COLO668 (cell line): ENCODE measurements at regions not wholly inside any gene's neighbourhood (a gene's known extent, or its start where the extent isn't known, plus 50 kb on each side); places are given as distances from the start of the nearest gene placed in this dataset.

Experiments
- DNase-seq: peaks from one replicate; lab custom pipeline; 2025; ENCODE audit not compliant: unreplicated experiment; lab: John Stamatoyannopoulos, UW

GRCh38 chr11:21817696-21818095 lies 375.2 kb upstream of the ANO5 start:
- no peak for DNase-seq

DNA sequence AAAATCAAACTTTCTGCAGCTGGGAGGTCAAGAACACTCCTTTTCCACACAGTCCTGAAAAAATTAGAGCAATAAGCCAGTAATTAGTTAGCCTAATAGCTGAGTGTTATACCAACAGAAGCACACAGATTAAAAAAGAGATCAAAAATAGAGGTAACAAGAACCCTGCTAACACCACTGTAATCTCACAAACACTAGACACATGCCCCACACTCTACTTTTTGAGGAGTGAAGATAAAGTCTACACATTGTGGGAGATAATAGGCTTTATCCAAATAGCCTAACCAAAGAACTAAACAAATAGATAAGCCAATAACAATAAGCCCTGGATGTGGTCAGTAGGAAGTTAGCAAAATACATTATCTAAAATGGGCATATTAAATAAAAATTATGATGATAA lies 372.7 kb upstream of the ANO5 start:
- no peak for DNase-seq

- no peak for DNase-seq
These were observed 367.8 kb upstream of the ANO5 start for GRCh38 chr11:21825127-21825526.

DNA sequence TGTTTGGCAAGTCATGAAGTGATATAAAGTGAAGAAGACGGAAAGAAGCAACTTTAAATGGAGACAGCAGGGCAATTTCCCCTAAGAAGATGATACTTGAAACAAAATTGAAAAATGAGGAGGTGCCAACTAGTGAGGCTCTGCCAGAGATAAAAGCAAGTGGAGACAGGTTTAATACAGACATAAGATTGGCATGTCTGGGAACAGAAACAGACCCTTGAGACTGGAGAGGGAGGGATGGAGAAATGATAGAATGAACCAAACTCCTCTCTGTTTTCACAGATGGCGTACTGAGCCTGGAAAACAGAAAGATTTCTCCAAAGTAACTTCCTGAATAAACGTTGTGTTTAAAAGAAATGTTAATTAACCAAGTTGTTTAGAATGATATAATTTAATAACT lies 354.5 kb upstream of the ANO5 start:
- DNase-seq, result no peak

DNA sequence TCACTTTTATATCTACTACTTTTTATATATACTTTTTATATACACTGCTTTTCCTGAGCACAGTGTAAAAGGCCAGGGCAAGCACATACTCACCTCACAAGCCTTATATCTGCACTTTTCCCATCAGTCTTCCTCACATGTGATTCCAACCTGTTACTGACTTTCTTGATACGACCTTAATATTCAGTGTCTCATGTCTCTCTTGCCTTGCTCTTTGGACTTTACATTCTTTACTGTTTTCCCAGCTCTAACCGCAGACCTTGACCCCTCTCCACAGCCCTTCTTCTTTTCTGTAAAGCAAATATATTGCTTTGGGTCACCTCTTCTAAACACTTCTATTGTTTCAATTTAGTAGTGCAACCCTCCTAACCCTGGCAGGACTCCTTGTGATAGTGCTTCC lies 353.1 kb upstream of the ANO5 start:
- DNase-seq, result no peak

DNA sequence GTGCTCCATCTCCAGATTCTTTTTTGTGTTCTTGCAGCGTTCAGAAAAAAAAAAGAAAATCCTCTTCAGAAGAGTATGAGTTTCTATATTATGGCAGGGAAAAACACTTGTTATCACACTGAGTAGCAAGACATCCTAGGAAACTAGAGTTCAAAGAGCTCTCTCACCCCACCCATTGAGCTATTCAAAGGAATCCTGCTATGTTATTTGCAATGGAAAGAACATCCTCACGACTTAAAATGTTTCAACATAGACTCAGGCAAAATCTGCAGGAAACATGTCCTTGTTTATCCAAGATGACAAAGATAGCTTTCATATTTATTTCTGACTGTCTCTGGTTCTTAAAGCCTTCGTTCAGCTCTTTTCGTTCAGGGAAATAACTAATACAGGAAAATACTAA lies 331.6 kb upstream of the ANO5 start:
- no peak for DNase-seq

GRCh38 chr11:21865541-21865940 lies 327.3 kb upstream of the ANO5 start:
- no peak for DNase-seq

DNA sequence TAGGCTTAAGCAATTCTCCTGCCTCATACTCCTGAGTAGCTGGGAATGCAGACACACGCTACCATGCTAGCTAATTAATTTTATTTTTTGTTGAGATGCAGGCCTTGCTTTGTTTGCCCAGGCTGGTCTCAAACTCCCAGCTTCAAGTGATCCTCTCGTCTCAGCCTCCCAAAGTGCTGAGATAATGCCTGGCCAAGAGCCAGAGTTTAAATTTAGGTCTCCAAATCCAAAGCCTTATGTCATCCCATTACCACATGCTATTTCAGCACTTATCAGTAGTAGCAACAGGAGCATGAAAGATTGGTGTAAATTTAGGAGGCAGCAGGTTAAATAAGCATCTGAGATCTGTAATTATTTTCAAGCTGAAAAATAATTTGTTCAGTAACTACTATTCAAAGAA lies 326.1 kb upstream of the ANO5 start:
- no peak for DNase-seq

DNA sequence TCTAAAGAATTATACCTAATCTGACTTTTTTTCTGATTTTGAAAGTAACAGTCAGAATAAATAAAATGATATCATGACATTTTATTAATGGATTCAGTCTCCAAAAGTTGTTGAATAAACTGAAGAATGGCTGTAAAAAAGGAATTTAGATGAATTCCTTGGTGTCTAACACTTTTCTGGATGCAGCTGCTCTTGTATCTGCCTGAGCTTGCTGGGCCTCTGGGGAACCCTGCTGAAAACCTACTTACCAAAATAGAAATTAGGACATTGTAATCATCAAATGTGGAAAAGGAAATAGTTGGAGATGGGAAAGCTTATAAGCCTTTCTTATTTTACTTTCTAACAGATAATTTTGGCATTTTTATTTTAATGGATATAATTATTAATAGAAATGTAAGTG lies 315.7 kb upstream of the ANO5 start:
- no peak for DNase-seq

DNA sequence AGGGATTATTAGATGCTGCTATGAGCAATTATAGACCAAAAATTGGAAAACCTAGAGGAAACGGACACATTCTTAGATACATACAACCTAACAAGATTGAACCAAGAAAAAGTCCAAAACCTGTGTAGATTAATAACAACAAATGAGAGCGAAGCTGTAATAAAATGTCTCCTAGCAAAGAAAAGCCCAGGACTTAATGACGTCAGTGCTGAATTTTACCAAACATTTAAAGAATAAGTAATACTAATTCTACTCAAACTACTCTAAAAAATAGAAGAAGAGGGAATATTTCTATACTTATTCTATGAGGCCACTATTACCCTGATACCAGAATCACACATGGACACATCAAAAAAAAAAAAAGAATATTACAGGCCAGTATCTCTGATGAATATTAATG lies 309.5 kb upstream of the ANO5 start:
- no peak for DNase-seq

DNA sequence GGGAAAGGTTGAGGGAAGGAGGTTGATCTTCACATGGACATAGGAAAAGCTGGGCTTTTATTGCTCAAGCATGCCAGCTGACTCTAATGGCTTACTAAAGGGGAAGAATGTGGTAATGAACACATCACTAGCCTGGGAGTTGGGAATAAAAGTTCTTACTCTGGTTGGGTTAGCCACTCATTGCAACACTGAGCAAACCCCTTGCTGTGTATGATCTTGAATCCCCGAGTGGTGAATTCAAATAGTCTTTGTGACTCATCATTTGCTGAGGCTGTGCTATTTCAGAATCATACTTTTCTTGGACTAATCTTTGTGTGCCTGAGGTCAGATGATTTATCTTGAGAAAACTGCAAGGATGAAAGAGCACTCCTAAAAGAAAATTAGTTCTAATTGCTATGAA lies 304.1 kb upstream of the ANO5 start:
- no peak for DNase-seq

DNA sequence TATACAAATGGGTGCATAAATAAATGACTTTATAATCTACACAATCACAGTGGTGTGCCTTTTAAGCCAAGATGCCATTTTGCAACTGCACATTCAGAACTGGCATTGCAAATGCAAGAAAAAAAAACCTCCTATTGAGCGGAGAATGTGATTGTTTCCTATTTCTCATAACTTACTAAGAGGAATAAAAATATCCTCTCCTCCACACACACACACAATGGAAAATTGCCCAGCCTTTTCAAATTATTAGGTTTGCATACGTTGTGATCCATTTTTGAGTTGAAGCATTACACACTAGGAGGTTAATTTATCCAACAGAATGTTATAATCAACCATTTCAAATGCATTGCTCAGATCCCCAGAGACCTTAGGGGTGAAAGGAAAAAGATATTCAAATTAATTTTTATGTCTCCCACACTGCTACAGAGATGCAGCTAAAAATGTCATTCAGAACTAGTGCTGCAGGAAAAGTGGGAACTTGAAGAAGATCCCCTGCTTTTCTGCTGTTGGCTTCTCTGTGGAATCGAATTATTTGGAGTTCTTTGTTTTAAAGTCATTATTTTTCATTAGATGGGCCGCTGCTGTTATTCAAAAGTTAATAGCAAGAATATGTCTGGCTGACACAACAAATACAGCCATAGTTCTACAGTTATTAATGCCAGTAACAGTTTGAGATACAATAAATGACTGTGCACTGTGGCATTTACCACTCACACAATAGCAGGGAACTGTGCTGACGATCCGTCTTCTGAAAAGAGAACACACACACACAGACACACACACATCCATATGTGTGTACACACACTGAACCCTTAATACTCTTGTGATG lies 299.9 kb upstream of the ANO5 start:
- DNase-seq, result no peak

DNA sequence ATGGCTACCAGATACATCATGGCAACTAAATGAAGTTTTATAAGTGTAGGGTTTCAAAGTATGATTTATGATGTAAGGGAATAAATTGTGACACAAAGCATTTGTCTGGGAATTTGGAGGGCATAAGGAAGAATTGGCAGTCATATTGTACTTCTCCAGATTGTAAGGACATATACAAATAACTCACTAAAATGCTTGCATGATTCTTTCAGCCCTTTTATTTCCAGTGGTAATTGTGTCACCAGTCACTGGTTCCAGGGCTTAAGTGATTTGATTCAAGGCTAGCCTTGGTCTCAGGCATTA lies 299.4 kb upstream of the ANO5 start:
- DNase-seq, result no peak

- DNase-seq, result no peak
These were observed 298.4 kb upstream of the ANO5 start for GRCh38 chr11:21894492-21894891.

DNA sequence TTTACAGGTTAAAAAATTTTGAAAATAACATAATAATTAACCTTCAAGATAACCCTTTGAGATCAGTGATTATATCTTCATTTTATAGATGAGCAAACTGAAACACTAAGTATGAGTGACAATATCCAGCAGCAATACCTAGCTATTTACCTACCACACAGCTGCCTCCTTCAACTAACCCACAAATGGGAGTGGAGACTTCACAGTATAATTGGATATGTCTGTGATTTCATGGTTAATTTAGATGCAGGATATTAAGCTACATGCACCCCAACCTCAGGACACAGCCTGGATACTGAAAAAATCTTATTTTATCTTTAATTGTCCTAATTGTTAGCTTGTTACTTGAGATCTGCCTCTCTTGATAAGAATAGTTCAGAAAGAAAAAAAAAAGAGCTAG lies 297.2 kb upstream of the ANO5 start:
- no peak for DNase-seq

GRCh38 chr11:21896216-21896615 lies 296.7 kb upstream of the ANO5 start:
- DNase-seq, result no peak

GRCh38 chr11:21896746-21897602 lies 295.9 kb upstream of the ANO5 start:
- no peak for DNase-seq

- DNase-seq, result no peak
These were observed 295.1 kb upstream of the ANO5 start for GRCh38 chr11:21897752-21898151.

- no peak for DNase-seq
These were observed 284.7 kb upstream of the ANO5 start for GRCh38 chr11:21908211-21908610.

- DNase-seq, result no peak
These were observed 283.7 kb upstream of the ANO5 start for GRCh38 chr11:21909145-21909544.

GRCh38 chr11:21911061-21911460 lies 281.8 kb upstream of the ANO5 start:
- DNase-seq, result no peak

DNA sequence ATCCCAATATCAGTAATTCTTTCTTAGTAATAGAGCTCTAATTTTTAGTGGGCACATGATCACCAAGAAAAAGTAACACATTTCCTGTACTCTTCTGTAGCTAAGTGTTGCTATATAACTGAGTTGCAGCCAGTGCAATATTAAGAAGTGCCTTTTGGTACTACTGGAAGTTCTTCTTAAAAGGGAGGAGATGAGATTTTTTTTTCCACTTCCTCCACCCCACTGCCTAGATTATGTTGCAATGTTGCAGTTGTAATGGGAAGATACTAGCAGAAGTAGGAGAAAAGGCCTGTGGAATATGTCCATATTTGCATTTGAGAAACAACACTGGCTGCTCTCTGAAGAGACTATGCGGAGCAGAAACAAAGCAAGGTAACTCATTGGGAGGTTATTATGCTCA lies 280.6 kb upstream of the ANO5 start:
- DNase-seq, result no peak

DNA sequence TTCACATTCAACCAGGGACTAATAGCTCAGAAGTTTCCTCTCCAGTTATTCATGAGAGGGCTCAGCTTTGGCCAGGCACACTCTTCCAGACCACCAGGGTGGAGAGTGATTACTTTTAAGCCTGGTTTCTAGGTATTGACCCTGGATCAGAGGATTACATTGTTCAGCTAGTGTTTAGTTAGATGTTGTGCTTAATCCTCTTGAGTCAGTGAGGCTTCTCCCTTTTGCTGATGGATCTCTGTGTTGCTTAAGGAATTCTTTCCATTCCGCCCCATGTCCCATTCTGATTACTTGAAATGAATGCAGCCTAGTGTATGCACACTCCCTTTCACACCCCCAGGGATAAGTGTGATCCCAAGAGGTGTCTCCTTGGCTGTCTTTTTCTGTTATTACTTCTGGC lies 271.7 kb upstream of the ANO5 start:
- DNase-seq, result no peak
